HG03521 (cell line): ENCODE measurements at regions not wholly inside any gene's neighbourhood (a gene's known extent, or its start where the extent isn't known, plus 50 kb on each side); places are given as distances from the start of the nearest gene placed in this dataset.

Source experiments
- ATAC-seq: cut with Tn5 transposase; IDR thresholded peaks from one replicate; pipeline ENCODE4 v1.9.1; 2021; ENCODE audit warnings: mild to moderate bottlenecking, moderate library complexity; ENCODE audit not compliant: unreplicated experiment

DNA sequence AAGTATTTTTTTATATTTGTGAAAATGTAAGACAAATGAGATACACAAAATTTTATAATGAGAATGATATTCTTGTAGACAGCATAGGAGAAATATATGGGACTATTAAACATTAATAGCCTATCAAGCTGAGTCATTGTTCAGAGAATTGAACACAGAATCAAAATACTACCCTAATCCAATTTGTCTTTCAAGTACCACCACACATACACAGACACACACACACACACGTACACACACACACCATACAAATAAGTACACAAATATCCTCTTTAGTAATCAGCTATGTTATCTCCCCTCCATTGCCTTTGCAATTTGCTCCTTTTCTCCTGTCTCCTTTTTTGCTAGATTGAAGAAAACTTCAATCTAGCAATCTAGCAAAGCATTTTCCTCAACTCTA, 499.3 kb downstream of the FOXG1 start:
- ATAC-seq, result no peak

DNA sequence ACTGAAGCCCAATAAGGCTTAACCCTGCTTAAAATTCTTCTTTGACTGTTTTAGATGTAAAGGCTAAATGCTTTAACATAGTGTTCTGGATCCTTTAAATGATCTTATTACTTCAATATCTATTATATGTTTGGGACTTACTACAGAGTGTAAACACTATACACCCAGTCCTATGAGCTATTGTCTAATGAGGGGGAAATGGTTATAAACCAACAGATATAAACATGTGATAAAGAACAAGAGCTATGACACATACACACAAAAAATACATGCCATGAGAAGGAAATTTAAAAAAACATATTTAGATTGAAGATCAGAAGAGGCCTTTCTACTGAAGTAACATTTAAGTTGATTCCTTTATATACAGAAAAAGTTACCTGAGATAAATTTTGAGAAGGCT, 505.1 kb downstream of the FOXG1 start:
- no peak for ATAC-seq

DNA sequence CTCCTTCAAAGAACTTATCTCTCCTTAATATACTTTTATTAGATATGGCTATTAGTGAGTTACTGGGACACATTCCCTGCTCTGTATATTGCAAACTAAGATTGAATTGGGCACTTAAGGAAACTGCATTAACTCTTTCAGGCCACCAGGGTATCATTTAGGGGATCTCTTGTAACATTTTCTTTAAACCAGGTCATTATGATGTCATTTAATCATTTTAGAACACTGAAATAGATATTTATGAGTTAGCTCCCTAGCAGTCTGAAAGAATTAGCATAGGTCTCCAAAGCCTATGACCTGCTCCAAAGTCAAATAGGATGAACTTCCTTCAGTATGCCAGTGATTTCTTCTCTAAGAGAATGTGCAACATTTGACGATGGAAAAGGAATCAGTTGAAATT, 506.9 kb downstream of the FOXG1 start:
- ATAC-seq, result no peak

DNA sequence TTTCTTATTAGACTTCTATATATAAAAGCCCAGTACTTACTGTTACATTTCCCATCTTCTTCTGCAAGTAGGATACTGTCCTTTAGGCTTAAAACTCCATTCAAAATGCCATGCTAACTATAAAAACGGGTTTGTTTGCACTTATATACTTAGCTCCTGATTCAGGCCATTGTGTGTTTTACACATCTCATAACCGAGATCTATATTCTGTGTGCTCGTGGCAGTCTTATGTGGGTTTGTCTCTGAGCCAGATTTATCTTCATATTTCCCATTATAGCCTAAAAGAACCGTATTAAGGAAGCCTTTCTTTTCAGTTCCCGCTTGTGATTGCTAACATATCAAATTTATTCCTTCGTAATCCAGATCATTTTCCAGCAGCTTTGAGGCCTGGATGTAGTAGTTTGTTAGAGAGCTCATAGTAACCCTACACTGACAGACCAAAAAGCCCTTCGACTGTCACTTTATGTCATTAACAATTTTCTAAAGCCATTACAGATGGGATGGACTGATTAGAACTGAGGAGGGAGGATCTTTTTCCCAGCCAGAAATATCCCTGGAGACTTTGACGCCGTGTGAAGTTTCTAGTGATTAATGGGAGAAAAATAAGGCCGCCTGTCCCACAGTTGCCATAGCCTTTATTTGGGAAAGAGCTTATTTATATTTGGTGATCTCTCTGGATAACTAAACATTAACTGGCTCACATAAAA, 508.5 kb downstream of the FOXG1 start:
- ATAC-seq, result no peak

DNA sequence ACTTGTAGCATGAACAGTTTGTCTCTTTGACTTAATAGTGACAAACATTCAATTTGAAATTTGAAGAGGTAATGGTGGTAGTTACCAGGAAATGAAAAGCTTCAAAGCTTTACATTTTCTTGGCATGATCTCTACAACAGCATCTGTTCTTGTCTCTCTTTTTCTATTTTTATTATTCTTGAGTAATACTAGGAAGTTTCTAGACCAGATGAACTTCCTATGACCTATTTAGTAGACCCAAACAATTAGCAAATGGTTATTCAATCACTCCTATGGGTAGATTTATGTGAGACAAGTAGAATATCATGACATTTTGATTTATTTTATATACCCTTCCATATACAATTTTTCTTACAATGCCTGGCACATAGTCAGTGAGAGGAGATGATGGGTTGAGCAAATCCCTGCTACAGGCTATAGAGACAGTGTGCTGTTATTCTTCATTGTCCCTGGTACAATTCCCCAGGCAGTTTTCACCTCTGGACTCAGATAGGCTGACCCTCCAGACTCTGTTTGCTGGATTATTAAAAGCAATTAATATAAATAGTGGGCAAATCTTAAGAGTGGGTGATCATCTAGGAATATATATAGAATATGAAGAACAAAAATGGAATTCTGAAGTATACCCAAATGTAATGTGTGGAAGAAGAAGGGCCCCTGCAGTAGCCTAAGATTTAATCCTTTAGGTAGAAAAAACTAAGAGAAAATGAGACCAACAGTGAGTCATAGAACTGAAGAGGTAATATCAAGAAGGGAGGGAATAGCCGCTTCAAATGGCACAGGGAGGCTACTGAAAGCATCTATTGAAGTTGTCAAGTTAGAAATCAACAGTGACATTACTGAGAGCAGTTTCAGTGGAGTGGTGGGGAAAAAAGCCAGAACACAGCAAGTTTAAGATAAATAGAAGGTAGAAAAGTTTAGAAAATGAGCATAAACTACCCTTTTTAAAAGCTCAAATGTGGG, 512.0 kb downstream of the FOXG1 start:
- no peak for ATAC-seq

DNA sequence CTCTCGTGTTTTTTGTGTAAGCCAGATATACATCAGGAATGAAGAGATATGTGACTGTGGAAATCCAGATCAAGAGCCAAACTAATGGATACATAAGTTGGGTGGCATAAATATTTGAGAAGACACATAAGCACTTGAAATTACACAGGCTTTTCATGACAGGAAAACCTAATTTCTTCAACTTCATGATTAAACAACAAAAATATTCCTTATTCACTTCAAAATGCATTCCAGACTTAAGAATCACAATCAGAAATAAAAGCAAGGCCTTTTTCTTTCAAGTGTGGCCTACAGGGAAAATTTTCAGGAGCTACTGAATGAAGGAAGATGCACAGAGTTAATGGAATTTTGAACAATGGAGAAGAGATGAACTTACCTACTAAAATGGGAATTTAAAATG, 515.6 kb downstream of the FOXG1 start:
- ATAC-seq, result no peak

DNA sequence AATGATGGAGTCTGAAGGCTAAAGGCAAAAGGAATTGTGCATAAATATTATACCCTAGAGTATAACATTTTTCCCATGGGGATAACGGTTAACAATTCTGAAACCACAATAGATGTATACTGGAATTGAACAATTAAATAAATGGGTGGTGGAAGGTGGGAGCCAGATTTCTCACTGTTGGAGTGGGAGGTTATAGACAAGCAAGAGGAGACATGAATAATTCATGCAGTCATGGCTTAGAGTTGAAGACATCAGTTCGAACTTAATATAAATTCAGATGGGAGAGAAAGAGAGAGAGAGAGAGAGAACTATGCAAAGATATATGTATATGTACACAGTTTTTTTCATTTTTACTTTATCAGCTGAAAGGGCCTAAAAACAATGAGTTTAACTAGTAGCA, 523.9 kb downstream of the FOXG1 start:
- ATAC-seq, result no peak

DNA sequence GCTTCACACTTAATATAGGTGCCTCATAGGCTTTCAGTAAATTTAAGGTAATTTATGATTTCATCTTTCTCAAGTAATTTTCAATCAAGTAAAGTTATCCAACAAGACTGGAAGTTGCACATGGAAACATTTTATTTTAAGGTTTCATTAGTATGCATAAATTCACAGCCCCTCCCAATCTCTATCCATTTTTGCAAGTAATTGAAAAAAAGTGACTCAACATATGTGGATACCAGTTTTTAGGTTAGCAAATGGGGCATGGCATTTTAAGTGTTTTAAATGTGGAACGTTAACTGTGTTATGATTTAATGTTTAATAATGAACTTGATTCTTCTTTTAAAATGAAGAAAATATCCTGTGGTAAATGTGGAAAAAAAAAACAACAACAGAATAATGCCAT, 532.8 kb downstream of the FOXG1 start:
- no peak for ATAC-seq

DNA sequence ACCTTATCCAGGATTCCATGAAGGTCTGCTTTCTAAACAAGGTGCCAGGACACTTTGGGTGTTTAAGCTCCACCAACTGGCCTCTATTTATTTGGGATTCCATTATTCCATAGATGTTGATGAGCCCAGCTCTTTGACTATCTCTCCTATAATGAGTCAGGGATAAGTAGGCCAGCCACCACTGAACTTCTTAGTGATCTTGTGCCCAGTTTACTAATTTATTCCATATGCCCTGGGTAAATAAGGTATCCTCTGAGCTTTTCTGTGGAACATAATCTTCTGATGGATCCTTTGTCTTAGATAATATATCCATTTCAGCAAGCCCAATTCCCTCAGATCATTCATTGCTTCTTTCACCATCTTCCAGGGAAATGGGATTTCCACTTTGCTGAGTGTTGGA, 535.0 kb downstream of the FOXG1 start:
- ATAC-seq, result no peak

DNA sequence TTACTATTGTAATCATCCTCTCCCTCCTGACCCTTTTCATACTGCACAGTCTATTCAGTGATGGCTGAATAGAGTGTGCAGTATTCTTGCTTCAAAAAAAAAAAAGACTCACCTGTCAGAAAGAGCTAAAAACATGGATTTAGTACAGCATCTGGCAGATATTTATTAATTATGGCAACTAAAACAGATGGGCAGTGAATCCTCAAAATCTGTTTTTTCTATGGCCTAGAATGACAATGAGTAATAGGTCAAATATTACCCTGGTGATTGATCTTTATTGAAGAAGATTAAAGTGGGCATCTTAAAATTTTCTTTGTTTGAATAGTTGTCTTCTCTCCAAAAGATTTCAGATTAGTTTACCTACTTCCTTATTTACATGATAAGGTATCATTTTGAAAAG, 543.6 kb downstream of the FOXG1 start:
- ATAC-seq, result no peak

DNA sequence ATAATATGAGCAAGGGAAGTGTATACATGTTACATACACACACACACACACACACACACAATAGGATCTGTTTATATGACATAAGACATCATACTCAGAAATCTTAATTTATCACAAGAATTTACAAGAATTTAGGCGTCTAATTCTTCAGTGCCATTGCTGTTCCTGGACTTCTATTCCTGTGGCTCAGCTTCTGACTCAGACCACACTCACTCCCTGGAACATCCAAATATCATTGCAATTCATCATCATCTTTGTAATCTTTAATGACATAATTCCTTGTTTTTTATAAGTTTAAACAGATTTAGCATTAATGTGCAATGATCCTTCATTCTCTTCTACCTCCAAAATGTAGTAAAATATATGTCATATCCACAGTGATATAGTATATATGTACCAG, 544.2 kb downstream of the FOXG1 start:
- ATAC-seq, result no peak

DNA sequence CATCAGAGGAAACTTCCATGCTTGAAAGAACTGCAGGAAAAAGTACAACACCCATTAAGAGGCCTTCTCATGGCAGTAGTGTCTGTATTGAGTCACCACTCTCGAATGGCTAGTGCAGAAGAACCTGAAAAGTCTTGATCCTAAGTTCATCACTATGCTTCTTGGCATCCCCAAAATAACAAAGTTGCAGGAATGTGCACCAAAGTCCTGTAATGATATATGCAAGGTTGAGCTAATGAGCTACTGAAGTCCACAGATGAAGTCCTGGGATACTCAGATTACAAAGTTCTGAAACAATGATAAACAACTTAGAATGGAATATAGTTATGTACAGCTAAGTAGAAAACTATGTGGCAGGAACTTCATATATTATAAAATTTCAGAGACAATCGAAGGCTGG, 545.4 kb downstream of the FOXG1 start:
- no peak for ATAC-seq

DNA sequence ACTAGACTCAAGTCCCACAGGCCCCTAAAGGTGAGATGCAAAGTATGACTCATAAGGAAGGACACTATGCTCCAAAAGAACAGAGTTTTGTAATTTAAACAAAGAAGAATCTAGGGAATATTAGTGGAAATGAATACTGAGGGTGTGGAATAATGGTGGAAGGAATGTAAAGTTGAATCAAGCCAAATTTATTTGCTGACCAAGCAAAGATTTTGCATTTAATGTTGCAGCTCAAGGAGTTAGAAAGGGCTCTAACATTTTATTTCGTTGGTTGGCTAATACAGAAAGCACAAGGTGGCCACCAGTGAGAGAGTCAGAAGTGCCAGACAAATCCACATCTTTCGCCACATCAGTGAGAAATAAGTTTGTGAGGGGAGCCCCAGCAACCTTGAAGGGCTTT, 550.3 kb downstream of the FOXG1 start:
- ATAC-seq, result no peak

DNA sequence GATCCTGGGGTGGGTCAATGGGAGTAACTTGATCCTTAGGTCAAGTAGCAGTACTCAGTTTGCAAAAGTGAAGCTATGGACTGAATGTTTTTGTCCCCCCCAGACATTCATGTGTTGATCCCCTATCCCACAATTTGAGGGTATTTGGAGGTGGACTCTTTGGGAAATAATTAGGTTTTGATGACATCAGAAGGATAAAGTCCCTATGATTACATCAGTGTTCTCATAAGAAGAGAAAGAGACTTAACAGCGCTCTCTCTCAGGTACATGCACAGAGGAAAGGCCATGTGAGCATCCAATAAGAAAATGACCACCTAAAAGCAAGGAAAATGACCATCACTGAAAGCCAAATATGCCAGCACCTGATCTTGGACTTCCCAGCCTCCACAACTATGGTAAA, 550.8 kb downstream of the FOXG1 start:
- ATAC-seq, result no peak

DNA sequence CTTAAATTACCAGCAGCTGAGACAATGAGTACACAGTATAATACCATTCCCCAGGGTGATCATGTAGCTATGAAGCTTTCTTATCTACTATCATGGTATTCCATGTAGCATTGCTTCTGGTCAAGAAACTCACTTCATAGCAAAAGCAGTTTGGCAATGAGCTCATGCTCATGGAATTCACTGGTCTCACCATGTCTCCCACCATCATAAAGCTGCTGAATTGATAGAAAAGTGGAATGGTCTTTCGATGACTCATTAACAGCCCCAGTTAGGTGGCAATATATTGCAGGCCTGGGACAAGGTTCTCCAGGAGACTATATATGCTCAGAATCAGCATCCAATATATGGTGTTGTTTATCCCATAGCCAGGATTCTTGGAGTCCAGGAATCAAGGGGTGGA, 553.7 kb downstream of the FOXG1 start:
- ATAC-seq, result no peak

DNA sequence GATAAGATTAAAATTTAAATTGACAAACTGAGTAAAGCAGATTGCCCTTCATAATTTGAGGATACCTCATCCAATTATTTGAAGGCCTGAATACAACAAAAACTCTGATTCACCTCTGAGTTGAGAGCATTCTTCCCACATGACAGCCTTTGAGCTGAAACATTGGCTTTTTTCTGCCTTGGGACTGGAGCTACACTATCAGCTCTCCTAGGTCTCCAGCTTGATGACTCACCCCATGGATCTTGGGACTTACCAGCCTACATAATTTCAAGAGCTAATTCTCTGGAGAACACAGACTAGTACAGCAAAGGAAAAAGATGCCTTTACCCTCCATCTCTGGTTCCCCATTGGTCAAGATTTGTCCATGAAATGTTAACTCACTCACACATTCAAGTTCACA, 555.1 kb downstream of the FOXG1 start:
- no peak for ATAC-seq

DNA sequence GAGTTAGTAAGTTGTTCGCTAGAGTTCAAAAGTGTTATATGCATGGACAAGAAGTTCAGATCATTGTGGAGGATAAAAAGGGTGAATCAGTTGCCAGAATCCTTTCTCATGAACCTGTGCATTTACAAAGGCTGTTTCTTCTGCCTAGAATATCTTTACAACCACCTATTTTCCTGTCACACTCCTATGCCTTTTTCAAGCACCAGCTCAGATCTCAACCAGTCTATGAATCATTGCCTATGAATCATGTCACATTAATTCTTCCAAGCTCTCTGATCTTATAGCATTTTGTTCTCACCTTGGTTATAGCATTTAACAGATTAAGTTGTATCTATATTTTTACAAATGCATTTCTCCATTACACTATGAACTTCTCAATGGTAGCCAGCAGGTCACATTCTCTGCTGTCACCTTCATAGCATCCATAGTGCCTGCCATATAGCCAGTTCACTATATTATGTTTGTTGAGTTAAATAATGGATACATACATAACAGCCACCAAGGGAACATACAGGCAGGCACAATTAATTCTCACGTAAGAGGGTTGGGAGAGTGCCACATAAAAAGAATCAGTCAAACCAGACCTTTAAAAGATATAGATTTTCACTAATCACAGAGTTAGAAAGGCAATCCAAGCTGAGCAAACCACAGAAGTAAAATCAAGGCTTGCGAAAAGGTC, 573.0 kb downstream of the FOXG1 start:
- no peak for ATAC-seq

DNA sequence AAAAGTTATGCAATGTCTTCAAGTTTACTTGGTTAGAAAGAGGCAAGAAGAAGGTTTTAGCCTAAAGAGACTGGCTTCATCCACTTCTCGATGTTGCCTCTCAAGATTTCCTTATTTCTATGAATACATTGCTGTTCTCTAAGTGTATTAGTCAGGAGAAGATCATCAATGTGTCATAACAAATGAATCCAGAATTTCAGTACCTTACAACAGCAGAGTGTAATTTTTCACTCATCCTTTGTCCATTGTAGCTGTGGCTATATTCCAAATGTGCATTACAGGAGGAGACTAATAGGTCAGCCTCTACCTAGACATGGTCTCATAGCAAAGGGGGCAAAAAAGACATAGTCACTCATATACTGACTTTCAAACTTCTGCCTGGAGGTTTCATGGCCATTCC, 579.1 kb downstream of the PRKD1 start:
- ATAC-seq, result no peak

DNA sequence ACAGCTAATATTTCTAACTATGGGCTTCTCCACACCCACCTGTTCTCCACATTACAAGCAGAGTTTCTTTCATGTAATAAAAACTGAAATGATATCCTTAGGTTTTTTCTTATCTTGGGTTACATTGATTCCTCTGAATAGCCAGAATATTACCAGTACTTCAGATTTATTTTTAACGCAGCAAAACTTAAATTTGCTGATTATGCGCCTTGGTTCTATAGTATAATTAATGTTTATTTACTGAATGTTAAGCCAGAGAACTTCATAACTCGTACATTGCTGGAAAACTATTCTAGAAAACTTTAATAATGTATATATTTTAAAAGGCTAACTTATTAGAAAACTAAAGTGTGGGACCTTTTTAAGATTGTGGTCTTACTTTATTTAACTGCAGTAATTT, 577.2 kb downstream of the PRKD1 start:
- no peak for ATAC-seq

DNA sequence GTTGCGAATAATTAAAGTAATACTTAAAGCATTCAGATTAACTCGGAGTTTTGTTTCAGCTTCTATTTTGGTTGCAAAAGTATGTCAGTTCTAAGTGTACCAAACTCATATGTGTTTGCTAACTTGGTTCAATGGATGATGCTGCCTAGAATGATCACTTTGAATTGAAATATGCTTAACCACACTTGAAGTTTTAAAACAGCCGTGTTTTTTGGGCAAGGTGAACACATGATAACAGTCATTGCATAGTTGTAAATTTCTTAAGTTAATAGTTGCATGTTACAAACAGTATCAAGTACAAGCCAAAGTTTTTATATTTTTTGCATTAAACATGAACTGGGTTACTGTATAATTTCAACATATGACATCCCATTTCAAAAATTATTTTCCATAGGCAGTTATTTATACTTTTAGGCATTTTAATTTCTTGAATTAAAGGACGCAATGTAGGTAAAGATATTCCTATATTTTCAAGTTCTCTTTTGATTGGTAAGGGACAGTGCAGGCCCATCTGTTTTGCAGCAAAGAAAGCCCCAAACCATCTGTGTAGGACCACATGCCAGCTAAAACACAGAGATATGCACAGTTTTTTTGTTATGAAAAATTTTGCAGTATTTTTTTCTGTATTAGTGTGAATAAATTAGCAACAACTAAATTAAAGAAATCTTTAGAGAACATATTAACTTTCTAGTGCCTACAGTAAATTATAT, 575.5 kb downstream of the PRKD1 start:
- no peak for ATAC-seq

DNA sequence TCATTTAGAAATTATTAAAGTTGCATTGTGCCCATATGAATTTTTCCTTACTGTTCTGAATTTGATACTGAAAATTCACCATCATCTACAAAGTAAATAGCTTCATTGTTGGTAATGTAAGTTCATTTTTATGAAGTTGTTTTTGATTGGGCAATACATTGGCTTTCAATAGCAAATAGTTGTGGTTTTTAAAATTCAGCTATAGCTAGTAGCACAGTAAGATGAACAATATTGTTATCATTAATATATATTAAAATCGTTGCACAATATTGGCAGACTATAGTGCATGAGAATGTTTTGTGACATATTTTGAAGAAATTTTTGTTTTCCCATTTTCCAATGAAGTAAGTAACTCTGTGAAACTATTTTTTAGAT, 575.0 kb downstream of the PRKD1 start:
- no peak for ATAC-seq
